ENCODE measurements at regions not wholly inside any gene's neighbourhood (a gene's known extent, or its start where the extent isn't known, plus 50 kb on each side); places are given as distances from the start of the nearest gene placed in this dataset.

DNA sequence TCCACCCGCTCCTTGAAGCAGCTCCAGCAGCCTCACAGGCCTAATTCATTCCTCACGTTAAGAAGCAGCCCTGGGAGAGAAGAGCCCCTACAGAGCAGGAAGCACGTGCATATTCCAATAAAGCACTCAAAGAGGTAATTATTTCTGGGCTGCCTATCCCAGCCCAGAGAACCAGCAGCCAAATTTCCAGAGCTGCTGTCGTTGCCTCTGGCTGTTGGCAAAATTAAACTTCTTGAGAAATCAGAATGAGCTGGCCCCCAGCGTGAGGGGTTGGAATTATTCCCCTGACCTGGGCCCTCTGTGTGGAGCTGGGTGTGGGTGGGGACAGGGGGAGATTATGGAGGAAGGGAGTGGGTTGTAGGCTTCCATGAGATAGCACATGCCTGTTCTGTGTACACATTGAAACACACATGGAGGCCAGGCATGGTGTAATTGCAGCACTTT is 86.8 kb upstream of the HSPA9 start:
- TF ChIP-seq, protein P1, sequence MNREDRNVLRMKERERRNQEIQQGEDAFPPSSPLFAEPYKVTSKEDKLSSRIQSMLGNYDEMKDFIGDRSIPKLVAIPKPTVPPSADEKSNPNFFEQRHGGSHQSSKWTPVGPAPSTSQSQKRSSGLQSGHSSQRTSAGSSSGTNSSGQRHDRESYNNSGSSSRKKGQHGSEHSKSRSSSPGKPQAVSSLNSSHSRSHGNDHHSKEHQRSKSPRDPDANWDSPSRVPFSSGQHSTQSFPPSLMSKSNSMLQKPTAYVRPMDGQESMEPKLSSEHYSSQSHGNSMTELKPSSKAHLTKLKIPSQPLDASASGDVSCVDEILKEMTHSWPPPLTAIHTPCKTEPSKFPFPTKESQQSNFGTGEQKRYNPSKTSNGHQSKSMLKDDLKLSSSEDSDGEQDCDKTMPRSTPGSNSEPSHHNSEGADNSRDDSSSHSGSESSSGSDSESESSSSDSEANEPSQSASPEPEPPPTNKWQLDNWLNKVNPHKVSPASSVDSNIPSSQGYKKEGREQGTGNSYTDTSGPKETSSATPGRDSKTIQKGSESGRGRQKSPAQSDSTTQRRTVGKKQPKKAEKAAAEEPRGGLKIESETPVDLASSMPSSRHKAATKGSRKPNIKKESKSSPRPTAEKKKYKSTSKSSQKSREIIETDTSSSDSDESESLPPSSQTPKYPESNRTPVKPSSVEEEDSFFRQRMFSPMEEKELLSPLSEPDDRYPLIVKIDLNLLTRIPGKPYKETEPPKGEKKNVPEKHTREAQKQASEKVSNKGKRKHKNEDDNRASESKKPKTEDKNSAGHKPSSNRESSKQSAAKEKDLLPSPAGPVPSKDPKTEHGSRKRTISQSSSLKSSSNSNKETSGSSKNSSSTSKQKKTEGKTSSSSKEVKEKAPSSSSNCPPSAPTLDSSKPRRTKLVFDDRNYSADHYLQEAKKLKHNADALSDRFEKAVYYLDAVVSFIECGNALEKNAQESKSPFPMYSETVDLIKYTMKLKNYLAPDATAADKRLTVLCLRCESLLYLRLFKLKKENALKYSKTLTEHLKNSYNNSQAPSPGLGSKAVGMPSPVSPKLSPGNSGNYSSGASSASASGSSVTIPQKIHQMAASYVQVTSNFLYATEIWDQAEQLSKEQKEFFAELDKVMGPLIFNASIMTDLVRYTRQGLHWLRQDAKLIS (CRISPR knock-in tag; IDR thresholded peaks at IDR 0.05; ENCODE audit: borderline replicate concordance): no peak
- no peak for TF ChIP-seq IRF2 (CRISPR knock-in tag; IDR thresholded peaks at IDR 0.05; ENCODE audit: borderline replicate concordance, low read depth)
- TF ChIP-seq, protein P2, sequence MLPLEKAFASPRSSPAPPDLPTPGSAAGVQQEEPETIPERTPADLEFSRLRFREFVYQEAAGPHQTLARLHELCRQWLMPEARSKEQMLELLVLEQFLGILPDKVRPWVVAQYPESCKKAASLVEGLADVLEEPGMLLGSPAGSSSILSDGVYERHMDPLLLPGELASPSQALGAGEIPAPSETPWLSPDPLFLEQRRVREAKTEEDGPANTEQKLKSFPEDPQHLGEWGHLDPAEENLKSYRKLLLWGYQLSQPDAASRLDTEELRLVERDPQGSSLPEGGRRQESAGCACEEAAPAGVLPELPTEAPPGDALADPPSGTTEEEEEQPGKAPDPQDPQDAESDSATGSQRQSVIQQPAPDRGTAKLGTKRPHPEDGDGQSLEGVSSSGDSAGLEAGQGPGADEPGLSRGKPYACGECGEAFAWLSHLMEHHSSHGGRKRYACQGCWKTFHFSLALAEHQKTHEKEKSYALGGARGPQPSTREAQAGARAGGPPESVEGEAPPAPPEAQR (CRISPR knock-in tag; IDR thresholded peaks at IDR 0.05): no peak
- TF ChIP-seq HMGXB4 (CRISPR knock-in tag; IDR thresholded peaks at IDR 0.05): no peak
- TF ChIP-seq, protein P3, sequence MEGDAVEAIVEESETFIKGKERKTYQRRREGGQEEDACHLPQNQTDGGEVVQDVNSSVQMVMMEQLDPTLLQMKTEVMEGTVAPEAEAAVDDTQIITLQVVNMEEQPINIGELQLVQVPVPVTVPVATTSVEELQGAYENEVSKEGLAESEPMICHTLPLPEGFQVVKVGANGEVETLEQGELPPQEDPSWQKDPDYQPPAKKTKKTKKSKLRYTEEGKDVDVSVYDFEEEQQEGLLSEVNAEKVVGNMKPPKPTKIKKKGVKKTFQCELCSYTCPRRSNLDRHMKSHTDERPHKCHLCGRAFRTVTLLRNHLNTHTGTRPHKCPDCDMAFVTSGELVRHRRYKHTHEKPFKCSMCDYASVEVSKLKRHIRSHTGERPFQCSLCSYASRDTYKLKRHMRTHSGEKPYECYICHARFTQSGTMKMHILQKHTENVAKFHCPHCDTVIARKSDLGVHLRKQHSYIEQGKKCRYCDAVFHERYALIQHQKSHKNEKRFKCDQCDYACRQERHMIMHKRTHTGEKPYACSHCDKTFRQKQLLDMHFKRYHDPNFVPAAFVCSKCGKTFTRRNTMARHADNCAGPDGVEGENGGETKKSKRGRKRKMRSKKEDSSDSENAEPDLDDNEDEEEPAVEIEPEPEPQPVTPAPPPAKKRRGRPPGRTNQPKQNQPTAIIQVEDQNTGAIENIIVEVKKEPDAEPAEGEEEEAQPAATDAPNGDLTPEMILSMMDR (IDR thresholded peaks at IDR 0.05): no peak
- TF ChIP-seq JUN (CRISPR knock-in tag; IDR thresholded peaks at IDR 0.05): no peak
- no peak for TF ChIP-seq ZNF121 (CRISPR knock-in tag; IDR thresholded peaks at IDR 0.05)
- no peak for TF ChIP-seq JAZF1 (CRISPR knock-in tag; IDR thresholded peaks at IDR 0.05)
